Caco-2 (cell line): ENCODE measurements at regions not wholly inside any gene's neighbourhood (a gene's known extent, or its start where the extent isn't known, plus 50 kb on each side); places are given as distances from the start of the nearest gene placed in this dataset.

Experiments used
- BruUV-seq: library from RNA; stranded (reverse); fragments of 400-500 nt; replicated peaks from 2 replicates; lab custom pipeline; 2021; lab: Mats Ljungman, UMichigan
- CTCF ChIA-PET: fragments of 300-600 bp; sonication (Branson Sonifier 250); formaldehyde crosslinking; loops from one replicate; lab custom pipeline; 2022; ENCODE audit warnings: antibody characterized with exemption; lab: Charles Lee
- POLR2A ChIA-PET: fragments of 300-600 bp; sonication (Branson Sonifier 250); formaldehyde crosslinking; loops from one replicate; lab custom pipeline; 2022; ENCODE audit warnings: antibody characterized with exemption; lab: Charles Lee
- DNase-seq, 2 experiments: peaks; one replicate each; pipeline versions ENCODE4 v3.0.0 to v3.0.0-alpha.2; 2020 to 2022
- H3K27me3 ChIP-seq: replicated peaks from 2 replicates; pipeline ENCODE4 v1.6.0; 2011; ENCODE audit warnings: low read length; ENCODE audit not compliant: control insufficient read depth, insufficient read depth
- H3K36me3 ChIP-seq: 2 replicates; pipeline ENCODE4 v1.5.1; 2011; ENCODE audit warnings: low read length; ENCODE audit not compliant: control insufficient read depth, insufficient read depth
- H3K4me1 ChIP-seq: fragments of 250-450 bp; sonication (Bioruptor Pico); 2 replicates; pipeline ENCODE4 v1.5.1; 2020; ENCODE audit warnings: mild to moderate bottlenecking
- H3K4me3 ChIP-seq: 2 replicates; pipeline ENCODE4 v1.5.1; 2011; ENCODE audit warnings: low read depth, mild to moderate bottlenecking, control low read depth, low read length
- H3K9me3 ChIP-seq: fragments of 250-450 bp; sonication (Bioruptor Pico); 2 replicates; pipeline ENCODE4 v1.5.1; 2020; ENCODE audit warnings: mild to moderate bottlenecking, moderate library complexity
- H3K27ac Mint-ChIP-seq: one replicate; pipeline ENCODE4 v1.8.0; 2022; ENCODE audit warnings: mixed read lengths; ENCODE audit not compliant: unreplicated experiment
- H3K27me3 Mint-ChIP-seq: one replicate; pipeline ENCODE4 v1.8.0; 2022; ENCODE audit warnings: mixed read lengths; ENCODE audit not compliant: insufficient read depth, unreplicated experiment
- H3K36me3 Mint-ChIP-seq: one replicate; pipeline ENCODE4 v1.8.0; 2022; ENCODE audit warnings: mild to moderate bottlenecking, mixed read lengths; ENCODE audit not compliant: insufficient read depth, unreplicated experiment
- H3K4me1 Mint-ChIP-seq: one replicate; pipeline ENCODE4 v1.8.0; 2022; ENCODE audit warnings: low read depth, mixed read lengths; ENCODE audit not compliant: unreplicated experiment
- H3K4me3 Mint-ChIP-seq: one replicate; pipeline ENCODE4 v1.8.0; 2022; ENCODE audit warnings: mild to moderate bottlenecking, moderate library complexity, mixed read lengths; ENCODE audit not compliant: unreplicated experiment
- H3K9me3 Mint-ChIP-seq: one replicate; pipeline ENCODE4 v1.8.0; 2022; ENCODE audit warnings: mixed read lengths; ENCODE audit not compliant: unreplicated experiment
- intact Hi-C: fragments of 100-400 bp; cut with micrococcal nuclease; formaldehyde crosslinking; loops from one replicate; pipeline ENCODE4 v1.10.0; 2022; ENCODE audit not compliant: unreplicated experiment
- TF ChIP-seq, protein P1 (sequence below), 2 experiments: fragments of 200-600 bp in 1 of 2; IDR thresholded peaks; 1 replicate in 1 of 2; 2 replicates in 1 of 2; pipeline versions ENCODE4 v1.5.1 to v1.8.0; 2011 to 2022; ENCODE audit warnings: antibody characterized with exemption in 1 of 2, control low read depth in 1 of 2, inconsistent platforms in 1 of 2, low read depth in 1 of 2, low read length in 1 of 2, mild to moderate bottlenecking in 1 of 2, moderate library complexity in 1 of 2; ENCODE audit not compliant: insufficient read depth in 1 of 2, severe bottlenecking in 1 of 2, unreplicated experiment in 1 of 2

DNA sequence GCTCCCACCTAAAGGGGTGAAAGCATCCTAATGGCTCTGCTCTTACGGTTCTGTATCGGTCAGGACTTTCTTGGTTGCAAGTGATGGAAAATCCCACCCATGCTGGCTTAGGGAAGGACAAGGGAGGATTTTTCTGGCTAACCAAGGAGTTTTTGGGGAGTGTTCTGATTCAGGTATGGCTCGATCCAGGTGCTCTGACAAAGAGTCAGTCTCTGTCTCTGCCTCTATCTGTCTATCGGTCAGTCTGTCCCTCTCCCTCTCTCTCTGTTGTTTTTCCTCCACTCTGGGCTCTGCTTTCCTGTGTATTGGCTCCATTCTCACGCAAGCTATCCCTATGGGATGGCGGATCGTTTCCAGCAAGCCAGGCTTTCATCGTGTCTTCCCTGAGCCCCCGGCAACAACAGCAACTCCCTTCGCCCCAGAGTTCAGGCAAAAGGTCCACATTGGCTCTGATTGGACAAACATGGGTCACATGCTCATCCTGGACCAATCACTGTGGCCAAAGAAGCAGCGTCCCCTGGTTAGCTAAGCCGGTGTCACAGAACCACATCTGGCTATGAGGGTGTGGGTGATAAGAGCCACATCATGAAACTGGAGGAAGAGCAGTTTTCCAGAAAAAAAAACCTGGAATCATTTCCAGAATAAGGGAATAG is 160.3 kb downstream of the BMP7 start:
- CTCF ChIA-PET: no interaction called here
- no peaks in the 10 kb centered on the region for H3K27me3 ChIP-seq
- TF ChIP-seq, protein P1, sequence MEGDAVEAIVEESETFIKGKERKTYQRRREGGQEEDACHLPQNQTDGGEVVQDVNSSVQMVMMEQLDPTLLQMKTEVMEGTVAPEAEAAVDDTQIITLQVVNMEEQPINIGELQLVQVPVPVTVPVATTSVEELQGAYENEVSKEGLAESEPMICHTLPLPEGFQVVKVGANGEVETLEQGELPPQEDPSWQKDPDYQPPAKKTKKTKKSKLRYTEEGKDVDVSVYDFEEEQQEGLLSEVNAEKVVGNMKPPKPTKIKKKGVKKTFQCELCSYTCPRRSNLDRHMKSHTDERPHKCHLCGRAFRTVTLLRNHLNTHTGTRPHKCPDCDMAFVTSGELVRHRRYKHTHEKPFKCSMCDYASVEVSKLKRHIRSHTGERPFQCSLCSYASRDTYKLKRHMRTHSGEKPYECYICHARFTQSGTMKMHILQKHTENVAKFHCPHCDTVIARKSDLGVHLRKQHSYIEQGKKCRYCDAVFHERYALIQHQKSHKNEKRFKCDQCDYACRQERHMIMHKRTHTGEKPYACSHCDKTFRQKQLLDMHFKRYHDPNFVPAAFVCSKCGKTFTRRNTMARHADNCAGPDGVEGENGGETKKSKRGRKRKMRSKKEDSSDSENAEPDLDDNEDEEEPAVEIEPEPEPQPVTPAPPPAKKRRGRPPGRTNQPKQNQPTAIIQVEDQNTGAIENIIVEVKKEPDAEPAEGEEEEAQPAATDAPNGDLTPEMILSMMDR (IDR thresholded peaks at IDR 0.05; ENCODE audit: insufficient read depth in 1 of 2, low read depth in 1 of 2, low read length in 1 of 2, severe bottlenecking in 1 of 2, unreplicated experiment in 1 of 2): no peak
- intact Hi-C loops: no loop called here
- Mint-ChIP-seq H3K4me3 (no peak overlapping the region), H3K27ac (no peak overlapping the region), H3K4me1 (peaks cover 6% of the 10 kb centered on the region), H3K9me3 (no peaks in the 10 kb centered on the region), H3K27me3 (peaks cover 4% of the 10 kb centered on the region), H3K36me3 (peaks cover 4% of the 10 kb centered on the region)
- POLR2A ChIA-PET: interaction anchor here (0.7 kb wide), 1 partner anchor 714 kb away, joined by 3 read pairs; the partner anchor contains the start of genes AURKA and CSTF1
- no peak for DNase-seq
- H3K36me3 ChIP-seq: no peaks in the 10 kb centered on the region
- H3K9me3 ChIP-seq: no peaks in the 10 kb centered on the region
- no TSS peak for BruUV-seq
- no peak overlapping the region for H3K4me3 ChIP-seq
- H3K4me1 ChIP-seq: peaks cover 16% of the 10 kb centered on the region

GRCh38 chr20:57106692-57107091 is 159.7 kb downstream of the BMP7 start:
- Mint-ChIP-seq H3K27me3 (peaks cover 4% of the 10 kb centered on the region), H3K9me3 (no peaks in the 10 kb centered on the region), H3K36me3 (peaks cover 4% of the 10 kb centered on the region), H3K4me3 (no peak overlapping the region), H3K27ac (no peak overlapping the region), H3K4me1 (peaks cover 6% of the 10 kb centered on the region)
- no peaks in the 10 kb centered on the region for H3K9me3 ChIP-seq
- ChIA-PET POLR2A (interaction anchor here (0.7 kb wide), 1 partner anchor 715 kb away, joined by 3 read pairs; the partner anchor contains the start of genes AURKA and CSTF1), CTCF (no interaction called here)
- TF ChIP-seq, protein P1 (IDR thresholded peaks at IDR 0.05; ENCODE audit: insufficient read depth in 1 of 2, low read depth in 1 of 2, low read length in 1 of 2, severe bottlenecking in 1 of 2, unreplicated experiment in 1 of 2): no peak
- H3K4me3 ChIP-seq: no peak overlapping the region
- DNase-seq: no peak
- no peaks in the 10 kb centered on the region for H3K27me3 ChIP-seq
- no peaks in the 10 kb centered on the region for H3K36me3 ChIP-seq
- intact Hi-C loops: no loop called here
- H3K4me1 ChIP-seq: peaks cover 16% of the 10 kb centered on the region
- BruUV-seq: no TSS peak

DNA sequence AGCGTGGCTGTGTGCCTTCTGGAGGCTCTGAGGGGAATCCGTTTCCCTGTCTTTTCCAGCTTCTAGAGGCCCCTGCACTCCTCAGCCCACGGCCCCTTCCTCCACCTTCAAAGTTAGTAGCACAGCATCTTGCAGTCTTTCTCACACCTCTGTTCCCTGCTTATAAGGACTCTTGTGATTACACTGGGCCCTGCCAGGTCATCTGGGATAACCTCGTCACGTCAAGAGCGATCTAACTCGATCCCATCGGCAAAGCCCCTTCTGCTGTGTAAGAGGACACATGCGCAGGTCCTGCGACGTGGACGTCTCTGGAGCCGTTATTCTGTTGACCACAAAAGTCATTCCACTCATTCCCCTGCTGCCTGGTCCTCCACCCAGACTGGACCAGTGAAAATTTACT is 159.2 kb downstream of the BMP7 start:
- Mint-ChIP-seq H3K27ac (no peak overlapping the region), H3K4me1 (peaks cover 6% of the 10 kb centered on the region), H3K27me3 (peaks cover 4% of the 10 kb centered on the region), H3K4me3 (no peak overlapping the region), H3K36me3 (peaks cover 3% of the 10 kb centered on the region), H3K9me3 (no peaks in the 10 kb centered on the region)
- DNase-seq: no peak
- peaks cover 16% of the 10 kb centered on the region for H3K4me1 ChIP-seq
- H3K9me3 ChIP-seq: no peaks in the 10 kb centered on the region
- H3K36me3 ChIP-seq: no peaks in the 10 kb centered on the region
- BruUV-seq: no TSS peak
- ChIA-PET CTCF (no interaction called here), POLR2A (no interaction called here)
- TF ChIP-seq, protein P1 (IDR thresholded peaks at IDR 0.05; ENCODE audit: insufficient read depth in 1 of 2, low read depth in 1 of 2, low read length in 1 of 2, severe bottlenecking in 1 of 2, unreplicated experiment in 1 of 2): no peak
- H3K4me3 ChIP-seq: no peak overlapping the region
- intact Hi-C loops: no loop called here
- H3K27me3 ChIP-seq: no peaks in the 10 kb centered on the region
